Parathyroid adenoma (tissue), 2 donors: ENCODE measurements at regions not wholly inside any gene's neighbourhood (a gene's known extent, or its start where the extent isn't known, plus 50 kb on each side); places are given as distances from the start of the nearest gene placed in this dataset.

Source experiments
- H2AFZ ChIP-seq: fragments of 300-600 bp; sonication (generic); one replicate; pipeline ENCODE4 v1.7.0; 2017; ENCODE audit warnings: antibody characterized with exemption, mild to moderate bottlenecking
- H3K27ac ChIP-seq: fragments of 300-600 bp; sonication (generic); one replicate; pipeline ENCODE4 v1.7.0; 2017
- H3K27me3 ChIP-seq: fragments of 300-600 bp; sonication (generic); one replicate; pipeline ENCODE4 v1.7.0; 2017; ENCODE audit warnings: low read length; ENCODE audit not compliant: control insufficient read depth, insufficient read depth
- H3K36me3 ChIP-seq: fragments of 300-600 bp; sonication (generic); one replicate; pipeline ENCODE4 v1.7.0; 2017; ENCODE audit warnings: low read length; ENCODE audit not compliant: control insufficient read depth, insufficient read depth
- H3K4me1 ChIP-seq: fragments of 300-600 bp; sonication (generic); one replicate; pipeline ENCODE4 v1.7.0; 2017; ENCODE audit warnings: control low read depth
- H3K4me2 ChIP-seq: fragments of 300-600 bp; sonication (generic); one replicate; pipeline ENCODE4 v1.7.0; 2017; ENCODE audit warnings: low read length
- H3K4me3 ChIP-seq: fragments of 300-600 bp; sonication (generic); one replicate; pipeline ENCODE4 v1.7.0; 2017; ENCODE audit warnings: low read depth, low read length
- H3K79me2 ChIP-seq: fragments of 300-600 bp; sonication (generic); one replicate; pipeline ENCODE4 v1.7.0; 2017; ENCODE audit warnings: control low read depth
- H3K9ac ChIP-seq: fragments of 300-600 bp; sonication (generic); one replicate; pipeline ENCODE4 v1.7.0; 2017; ENCODE audit warnings: mild to moderate bottlenecking
- H3K9me3 ChIP-seq: fragments of 300-600 bp; sonication (generic); one replicate; pipeline ENCODE4 v1.7.0; 2017; ENCODE audit warnings: low read length; ENCODE audit not compliant: control insufficient read depth
- TF ChIP-seq, protein P1 (sequence below): fragments of 300-600 bp; sonication (generic); IDR thresholded peaks from one replicate; pipeline ENCODE4 v1.7.0; 2017; ENCODE audit warnings: antibody characterized with exemption, mild to moderate bottlenecking
- donor health status: primary hyperparathyroidism.

DNA sequence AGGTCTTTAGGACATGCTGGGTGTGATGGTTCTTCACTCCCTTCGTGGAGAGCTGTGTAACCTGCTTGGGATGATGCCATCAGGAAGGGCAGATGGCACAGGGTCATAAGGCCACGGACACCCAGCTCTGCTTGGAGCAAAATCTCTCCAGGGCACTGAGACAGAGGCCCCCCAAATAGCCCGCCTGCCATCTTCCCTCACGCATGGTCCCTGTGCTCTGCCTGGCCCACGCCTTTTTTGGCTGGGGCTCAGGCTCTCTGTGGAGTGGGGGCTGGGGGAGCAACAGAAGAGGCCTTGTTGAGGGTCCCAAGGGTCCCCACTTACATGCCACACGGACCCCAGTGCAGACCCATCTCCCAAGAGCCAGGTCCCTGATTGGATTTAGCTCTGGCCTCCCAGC, 93.3 kb upstream of the RET start:
- no peak overlapping the region for H3K27ac ChIP-seq
- no peak overlapping the region for H3K9ac ChIP-seq
- TF ChIP-seq, protein P1, sequence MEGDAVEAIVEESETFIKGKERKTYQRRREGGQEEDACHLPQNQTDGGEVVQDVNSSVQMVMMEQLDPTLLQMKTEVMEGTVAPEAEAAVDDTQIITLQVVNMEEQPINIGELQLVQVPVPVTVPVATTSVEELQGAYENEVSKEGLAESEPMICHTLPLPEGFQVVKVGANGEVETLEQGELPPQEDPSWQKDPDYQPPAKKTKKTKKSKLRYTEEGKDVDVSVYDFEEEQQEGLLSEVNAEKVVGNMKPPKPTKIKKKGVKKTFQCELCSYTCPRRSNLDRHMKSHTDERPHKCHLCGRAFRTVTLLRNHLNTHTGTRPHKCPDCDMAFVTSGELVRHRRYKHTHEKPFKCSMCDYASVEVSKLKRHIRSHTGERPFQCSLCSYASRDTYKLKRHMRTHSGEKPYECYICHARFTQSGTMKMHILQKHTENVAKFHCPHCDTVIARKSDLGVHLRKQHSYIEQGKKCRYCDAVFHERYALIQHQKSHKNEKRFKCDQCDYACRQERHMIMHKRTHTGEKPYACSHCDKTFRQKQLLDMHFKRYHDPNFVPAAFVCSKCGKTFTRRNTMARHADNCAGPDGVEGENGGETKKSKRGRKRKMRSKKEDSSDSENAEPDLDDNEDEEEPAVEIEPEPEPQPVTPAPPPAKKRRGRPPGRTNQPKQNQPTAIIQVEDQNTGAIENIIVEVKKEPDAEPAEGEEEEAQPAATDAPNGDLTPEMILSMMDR: no peak
- H3K4me2 ChIP-seq: no peak overlapping the region
- no peak overlapping the region for H2AFZ ChIP-seq
- H3K4me3 ChIP-seq: no peak overlapping the region
- H3K36me3 ChIP-seq: no peaks in the 10 kb centered on the region
- H3K4me1 ChIP-seq: no peaks in the 10 kb centered on the region
- H3K79me2 ChIP-seq: no peaks in the 10 kb centered on the region
- no peaks in the 10 kb centered on the region for H3K27me3 ChIP-seq
- H3K9me3 ChIP-seq: no peaks in the 10 kb centered on the region

DNA sequence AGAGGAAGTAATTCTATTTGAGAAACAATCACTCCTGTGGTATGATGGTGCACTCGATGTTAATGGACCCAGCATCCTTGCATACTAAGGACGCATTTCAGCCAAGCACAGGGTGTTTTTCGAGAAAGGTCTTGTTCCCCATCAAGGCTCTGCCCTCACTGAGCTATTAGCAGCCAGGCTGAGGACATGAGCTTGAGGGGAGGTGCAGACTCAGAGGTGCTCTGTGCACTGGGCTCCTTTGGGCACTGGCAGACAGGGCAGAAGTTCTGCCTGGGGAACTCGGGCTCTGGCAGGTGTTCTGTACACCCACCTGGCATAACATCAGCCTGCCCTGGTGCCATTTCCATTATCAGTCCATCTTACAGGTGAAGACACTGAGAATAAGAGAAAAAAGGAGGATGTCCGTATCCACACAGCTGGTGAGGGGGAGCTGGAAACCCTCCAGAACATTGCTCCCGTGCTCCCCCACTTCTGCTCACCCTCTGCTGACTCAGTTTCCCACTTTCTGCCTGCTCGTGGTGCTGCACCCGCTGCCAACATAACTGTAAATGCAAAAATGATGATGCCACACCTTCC, 92.7 kb upstream of the RET start:
- TF ChIP-seq, protein P1: no peak
- no peak overlapping the region for H3K27ac ChIP-seq
- H3K4me1 ChIP-seq: no peaks in the 10 kb centered on the region
- no peaks in the 10 kb centered on the region for H3K27me3 ChIP-seq
- no peak overlapping the region for H3K9ac ChIP-seq
- H3K79me2 ChIP-seq: no peaks in the 10 kb centered on the region
- no peak overlapping the region for H3K4me3 ChIP-seq
- no peaks in the 10 kb centered on the region for H3K36me3 ChIP-seq
- no peak overlapping the region for H2AFZ ChIP-seq
- no peaks in the 10 kb centered on the region for H3K9me3 ChIP-seq
- no peak overlapping the region for H3K4me2 ChIP-seq

DNA sequence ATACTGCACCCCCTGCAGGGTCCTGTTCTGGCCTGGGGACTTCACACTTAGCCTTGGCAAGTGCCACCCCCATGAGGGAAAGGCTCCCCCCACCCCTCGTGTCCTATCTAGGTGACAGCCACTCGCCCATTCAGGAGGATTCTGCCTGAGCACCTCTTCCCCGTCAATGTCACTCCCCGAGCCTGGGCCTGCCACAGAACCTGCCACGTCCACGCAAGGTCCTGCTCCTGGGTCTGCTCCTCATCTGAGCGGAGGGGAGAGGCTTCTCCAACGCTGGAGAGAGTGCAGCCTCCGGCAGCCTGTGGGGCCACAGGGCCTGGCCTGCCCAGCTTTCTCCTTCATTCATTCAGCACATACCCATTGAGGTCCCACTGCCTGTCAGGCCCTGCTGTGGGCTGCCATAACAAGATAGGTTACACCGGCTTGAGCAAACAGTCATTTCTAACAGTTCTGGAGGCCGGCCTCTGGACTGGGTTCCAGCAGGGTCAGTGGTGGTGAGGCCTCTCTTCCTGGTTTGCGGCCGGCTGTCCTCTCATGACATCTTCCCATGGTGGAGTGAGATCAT, 92.0 kb upstream of the RET start:
- Histone ChIP-seq H2AFZ (no peak overlapping the region), H3K79me2 (no peaks in the 10 kb centered on the region), H3K27me3 (no peaks in the 10 kb centered on the region), H3K4me3 (no peak overlapping the region), H3K9ac (no peak overlapping the region), H3K27ac (no peak overlapping the region), H3K4me1 (no peaks in the 10 kb centered on the region), H3K9me3 (no peaks in the 10 kb centered on the region), H3K4me2 (no peak overlapping the region), H3K36me3 (no peaks in the 10 kb centered on the region)
- TF ChIP-seq, protein P1: no peak

DNA sequence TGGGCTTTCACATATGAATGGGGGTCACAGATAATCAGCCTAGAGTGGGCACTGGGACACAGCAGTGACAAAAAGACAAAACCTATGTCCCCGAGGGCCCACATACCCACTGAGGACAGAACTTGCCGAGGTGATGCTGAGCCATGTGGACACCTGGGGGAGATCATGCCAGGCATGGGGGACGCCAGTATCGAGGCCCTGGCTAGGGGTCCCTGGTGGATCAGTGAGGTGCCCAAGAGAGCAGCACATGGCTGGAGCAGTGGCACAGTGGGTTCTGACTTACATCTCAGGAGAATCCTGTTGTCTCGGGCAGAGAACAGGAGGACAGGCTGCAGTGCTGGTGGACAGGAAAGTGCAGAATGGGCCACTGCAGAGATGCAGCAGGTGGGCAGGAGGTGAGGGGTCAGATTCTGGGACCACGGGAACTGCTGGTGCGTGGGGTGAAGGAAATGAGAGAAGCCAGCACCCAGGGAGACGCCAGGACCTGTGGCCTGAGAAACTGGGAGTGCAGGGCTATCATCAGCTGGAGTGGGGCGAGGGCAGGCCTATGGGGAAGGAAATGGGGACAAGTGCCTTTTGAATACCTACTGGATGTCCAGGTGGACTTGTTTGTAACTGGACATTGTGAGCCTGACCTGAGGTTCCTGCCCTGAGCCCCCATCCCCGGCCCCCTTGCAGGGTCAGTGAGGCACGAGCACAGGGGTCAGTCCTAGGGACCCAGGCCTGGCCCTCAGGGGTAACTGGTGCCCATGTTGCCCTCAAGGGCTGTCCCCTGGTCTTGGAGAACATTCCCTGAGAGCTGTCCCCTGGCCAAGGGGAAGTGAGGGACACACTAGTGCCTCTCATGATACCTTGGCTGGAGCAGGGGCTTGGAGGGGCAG, 91.2 kb upstream of the RET start:
- Histone ChIP-seq H3K36me3 (no peaks in the 10 kb centered on the region), H3K27ac (no peak overlapping the region), H3K27me3 (no peaks in the 10 kb centered on the region), H3K4me1 (no peaks in the 10 kb centered on the region), H3K9ac (no peak overlapping the region), H3K9me3 (no peaks in the 10 kb centered on the region), H3K4me2 (no peak overlapping the region), H3K79me2 (no peaks in the 10 kb centered on the region), H2AFZ (no peak overlapping the region), H3K4me3 (no peak overlapping the region)
- TF ChIP-seq, protein P1: no peak
